Dermis microvascular lymphatic vessel endothelial cell (primary cell): ENCODE measurements at regions not wholly inside any gene's neighbourhood (a gene's known extent, or its start where the extent isn't known, plus 50 kb on each side); places are given as distances from the start of the nearest gene placed in this dataset.
"Not testable (repeated sequence)": the region's sequence is repeated elsewhere in the genome, so short reads cannot be mapped to it uniquely, and the experiment has no call there.

Experiments used
- DNase-seq, 2 donors: peaks; one replicate each; pipeline versions ENCODE4 v3.0.0 to v3.0.0-alpha.2; 2010; ENCODE audit warnings: low read depth in 2 of 2

DNA sequence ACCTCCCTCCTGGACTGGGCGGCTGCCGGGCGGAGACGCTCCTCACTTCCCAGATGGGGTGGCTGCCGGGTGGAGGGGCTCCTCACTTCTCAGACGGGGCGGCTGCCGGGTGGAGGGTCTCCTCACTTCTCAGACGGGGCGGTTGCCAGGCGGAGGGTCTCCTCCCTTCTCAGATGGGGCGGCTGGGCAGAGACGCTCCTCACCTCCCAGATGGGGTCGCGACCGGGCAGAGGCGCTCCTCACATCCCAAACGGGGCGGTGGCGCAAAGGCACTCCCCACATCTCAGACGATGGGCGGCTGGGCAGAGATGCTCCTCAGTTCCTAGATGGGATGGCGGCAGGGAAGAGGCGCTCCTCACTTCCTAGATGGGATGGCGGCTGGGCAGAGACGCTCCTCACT is 305.5 kb downstream of the SLITRK5 start:
- not testable (repeated sequence) for DNase-seq

- no peak for DNase-seq
Observed at GRCh38 chr13:87981416-87981815, 310.2 kb downstream of the SLITRK5 start.

- DNase-seq, result no peak
Observed at GRCh38 chr13:87982400-87982799, 311.2 kb downstream of the SLITRK5 start.

- DNase-seq, result no peak
Observed at GRCh38 chr13:87986639-87987250, 315.6 kb downstream of the SLITRK5 start.

- DNase-seq, result no peak
Observed at GRCh38 chr13:87998081-87998480, 326.9 kb downstream of the SLITRK5 start.

DNA sequence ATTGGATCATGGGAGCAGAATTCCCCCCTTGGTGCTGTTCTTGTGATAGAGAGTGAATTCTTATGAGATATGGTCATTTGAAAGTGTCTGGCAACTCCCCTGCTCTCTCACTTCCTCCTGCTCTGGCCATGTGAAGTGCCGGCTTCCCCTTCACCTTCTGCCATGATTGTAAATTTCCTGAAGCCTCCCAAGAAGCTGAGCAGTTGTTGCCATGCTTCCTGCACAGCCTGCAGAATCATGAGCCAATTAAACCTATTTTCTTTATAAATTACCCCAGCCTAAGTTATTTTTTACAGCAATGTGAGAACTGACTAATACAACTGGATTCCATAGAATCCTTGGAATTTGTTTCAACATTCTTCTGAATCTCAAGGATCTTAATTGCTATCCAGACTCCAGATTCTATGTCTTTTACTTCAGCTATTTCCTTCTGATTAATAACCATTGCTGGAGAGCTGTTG is 328.1 kb downstream of the SLITRK5 start:
- no peak for DNase-seq

- no peak for DNase-seq
Observed at GRCh38 chr13:87999788-88000187, 328.6 kb downstream of the SLITRK5 start.

DNA sequence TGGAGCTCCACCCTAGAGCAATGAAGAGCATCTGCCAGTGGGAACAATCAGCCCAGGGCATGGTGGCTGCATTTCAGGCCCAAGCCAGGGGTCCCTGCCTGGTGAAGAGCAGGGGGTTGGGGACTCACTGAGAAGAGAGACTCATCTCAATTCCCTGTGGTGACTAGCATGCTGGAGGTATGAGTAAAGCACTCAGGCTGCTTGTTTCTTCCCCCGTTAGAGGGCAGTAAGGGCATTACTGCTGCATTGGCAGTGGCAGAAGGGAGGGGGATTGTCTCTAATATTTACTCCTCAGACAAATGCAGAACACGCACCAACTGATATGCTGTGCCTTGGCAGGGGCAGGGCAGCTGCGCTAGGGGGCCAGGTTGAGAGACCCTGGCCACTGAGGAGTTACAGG is 329.1 kb downstream of the SLITRK5 start:
- no peak for DNase-seq

GRCh38 chr13:88000787-88001186 is 329.6 kb downstream of the SLITRK5 start:
- DNase-seq, result no peak

DNA sequence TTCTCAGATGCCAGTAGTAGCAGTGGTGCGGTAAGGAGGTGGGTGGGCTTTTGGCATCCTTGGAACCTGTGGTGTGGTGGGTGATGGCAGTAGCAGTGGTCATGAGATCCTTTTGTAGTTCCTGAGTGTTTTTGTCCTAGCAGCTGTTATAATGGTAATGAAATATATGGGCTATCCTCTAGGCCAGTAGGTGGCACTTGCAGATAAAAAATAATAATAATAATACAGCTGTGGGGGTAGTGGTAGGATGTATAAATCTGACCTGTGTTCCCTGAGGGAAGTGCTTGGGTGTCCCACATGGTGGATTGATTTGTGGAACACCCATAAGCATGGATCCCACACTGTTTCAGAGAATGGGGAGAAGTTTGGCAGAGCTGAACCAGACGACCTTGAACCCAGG is 334.0 kb downstream of the SLITRK5 start:
- no peak for DNase-seq

- DNase-seq, result no peak
Observed at GRCh38 chr13:88014527-88014926, 343.4 kb downstream of the SLITRK5 start.

- DNase-seq, result no peak
Observed at GRCh38 chr13:88022431-88023208, 351.4 kb downstream of the SLITRK5 start.

DNA sequence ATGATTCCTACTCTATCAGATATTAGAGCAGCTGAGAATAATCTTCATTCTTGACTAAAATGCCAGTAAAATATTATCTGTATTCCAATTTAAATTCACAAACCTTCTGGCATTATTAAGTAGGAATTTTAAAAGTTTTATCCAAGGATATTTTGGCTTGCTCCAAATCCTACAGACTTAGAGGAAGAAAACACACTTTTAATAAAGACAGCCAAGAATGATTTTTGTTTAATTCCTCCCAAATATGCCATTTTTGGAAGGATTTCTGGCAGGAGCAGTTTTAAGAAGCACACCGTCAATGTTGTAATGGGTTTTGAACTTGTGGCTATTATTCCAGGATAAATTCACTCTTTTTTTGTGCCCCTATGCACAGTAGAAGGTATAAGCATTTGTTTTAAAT is 355.1 kb downstream of the SLITRK5 start:
- DNase-seq, result no peak

DNA sequence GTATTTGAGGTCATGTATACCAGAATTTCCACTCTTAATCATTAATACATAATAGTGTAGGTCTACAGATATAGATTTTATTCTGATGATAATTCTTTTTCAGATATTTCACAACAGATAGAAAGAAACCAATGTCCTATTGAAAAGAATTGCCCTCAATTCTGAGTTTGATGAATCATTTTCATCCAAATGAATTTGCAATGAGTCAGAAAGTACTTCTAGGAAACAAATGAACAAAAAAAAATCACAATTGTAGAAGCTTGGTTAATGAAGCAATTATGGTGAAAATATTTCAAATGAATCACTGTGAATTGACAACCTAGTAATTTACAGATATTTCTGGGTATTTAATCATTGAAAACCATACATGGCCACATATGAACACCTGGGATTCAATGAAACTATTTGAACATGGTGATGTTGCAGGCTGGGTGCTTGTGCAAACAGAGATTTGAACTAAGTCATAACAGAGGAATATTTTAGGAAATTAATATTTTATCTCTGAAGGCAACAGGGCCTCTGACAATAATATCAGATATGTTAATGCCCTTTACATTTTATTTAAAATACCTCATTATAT is 360.9 kb downstream of the SLITRK5 start:
- no peak for DNase-seq

DNA sequence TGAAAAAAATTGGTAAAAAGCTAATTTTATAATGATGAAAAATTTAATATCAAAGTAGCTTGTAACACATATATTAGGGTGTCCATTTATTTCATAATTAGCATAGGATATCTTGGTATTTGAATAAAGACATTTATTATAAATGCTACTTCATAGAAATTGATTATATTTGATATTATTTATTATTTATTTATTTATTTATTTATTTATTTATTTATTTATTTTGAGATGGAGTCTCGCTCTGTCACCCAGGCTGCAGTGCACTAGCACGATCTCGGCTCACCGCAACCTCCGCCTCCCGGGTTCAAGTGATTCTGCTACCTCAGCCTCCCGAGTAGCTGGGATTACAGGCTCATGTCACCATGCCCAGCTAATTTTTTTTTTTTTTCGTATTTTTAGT is 365.0 kb downstream of the SLITRK5 start:
- DNase-seq, result not testable (repeated sequence)

DNA sequence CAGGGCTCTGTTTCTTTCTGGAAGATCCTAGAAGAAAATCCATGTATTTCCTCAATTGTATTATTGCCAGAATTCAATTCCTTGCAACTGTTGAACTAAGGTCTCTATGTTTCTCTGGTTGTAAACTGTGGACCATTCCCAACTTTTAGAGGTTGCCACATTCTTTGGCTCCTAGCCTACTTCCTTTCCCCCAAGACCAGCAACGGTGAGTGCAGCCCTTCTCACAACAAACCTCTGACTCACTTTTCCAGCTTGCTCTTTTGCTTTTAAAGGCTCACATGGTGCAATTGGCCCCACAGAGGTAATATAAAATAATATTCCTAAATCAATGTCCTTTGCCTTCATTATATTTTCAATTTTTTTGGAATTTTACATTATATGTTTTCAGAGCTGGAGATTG is 371.3 kb downstream of the SLITRK5 start:
- no peak for DNase-seq

DNA sequence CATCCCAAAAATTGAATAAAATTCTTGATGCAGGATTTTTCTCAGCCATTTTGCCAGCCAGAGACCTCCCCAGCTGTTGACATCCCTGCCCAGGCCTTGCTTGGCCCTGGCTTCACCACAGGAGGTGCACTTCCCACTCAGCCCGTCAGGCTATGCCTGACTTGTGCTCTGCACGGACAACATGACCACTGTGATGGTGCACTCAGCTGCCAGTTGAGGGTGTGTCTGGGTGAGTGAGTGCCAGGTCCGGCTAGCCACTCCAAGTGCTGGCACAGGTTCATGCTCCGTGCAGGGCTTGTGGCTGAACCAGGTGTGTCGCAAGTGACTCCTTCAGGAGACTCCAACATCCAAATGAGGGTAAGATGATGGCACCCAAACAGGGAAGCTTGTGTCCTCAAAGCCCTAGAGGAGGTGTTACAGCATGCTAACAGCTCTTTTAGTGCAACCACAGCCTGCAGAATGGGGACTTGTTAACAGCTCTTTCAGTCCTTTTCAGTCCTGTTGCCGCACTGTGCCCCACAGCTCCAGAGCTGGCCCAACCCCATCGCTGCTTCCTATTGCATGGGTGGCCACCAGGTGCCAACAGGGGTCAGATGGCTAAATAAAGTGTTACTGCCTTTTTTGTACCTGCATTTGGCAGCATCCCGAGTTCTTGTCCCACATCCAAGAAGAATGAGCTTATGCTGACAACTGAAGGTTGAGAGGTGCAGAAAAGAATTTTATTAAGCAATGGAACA is 380.7 kb downstream of the SLITRK5 start:
- no peak for DNase-seq

- DNase-seq, result no peak
Observed at GRCh38 chr13:88063741-88064140, 392.6 kb downstream of the SLITRK5 start.

- no peak for DNase-seq
Observed at GRCh38 chr13:88066847-88067246, 395.7 kb downstream of the SLITRK5 start.

- no peak for DNase-seq
Observed at GRCh38 chr13:88068316-88068715, 397.1 kb downstream of the SLITRK5 start.

DNA sequence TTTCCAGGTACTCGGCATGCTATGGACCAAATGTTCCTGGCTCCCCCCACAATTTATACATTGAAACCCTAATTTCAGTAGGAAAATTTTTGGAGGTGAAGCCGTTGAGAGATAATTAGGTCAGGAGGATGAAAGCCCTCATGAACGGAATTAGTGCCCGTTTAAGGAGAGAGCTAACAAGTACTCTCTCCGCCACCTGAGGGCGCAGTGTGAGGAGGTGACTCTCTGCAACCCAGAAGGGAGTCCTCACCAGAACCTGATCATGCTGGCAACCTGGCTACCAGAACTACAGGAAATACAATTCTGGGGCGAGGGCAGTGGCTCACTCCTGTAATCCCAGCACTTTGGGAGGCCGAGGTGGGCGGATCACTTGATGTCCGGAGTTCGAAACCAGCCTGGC is 397.8 kb downstream of the SLITRK5 start:
- no peak for DNase-seq

- no peak for DNase-seq
Observed at GRCh38 chr13:88071371-88071770, 400.2 kb downstream of the SLITRK5 start.
